ENCODE measurements at regions not wholly inside any gene's neighbourhood (a gene's known extent, or its start where the extent isn't known, plus 50 kb on each side); places are given as distances from the start of the nearest gene placed in this dataset.

GRCh38 chr10:46227936-46228562, 58.7 kb upstream of the ANTXRL start:
- no peak for DNase-seq (ENCODE audit: low spot score)

DNA sequence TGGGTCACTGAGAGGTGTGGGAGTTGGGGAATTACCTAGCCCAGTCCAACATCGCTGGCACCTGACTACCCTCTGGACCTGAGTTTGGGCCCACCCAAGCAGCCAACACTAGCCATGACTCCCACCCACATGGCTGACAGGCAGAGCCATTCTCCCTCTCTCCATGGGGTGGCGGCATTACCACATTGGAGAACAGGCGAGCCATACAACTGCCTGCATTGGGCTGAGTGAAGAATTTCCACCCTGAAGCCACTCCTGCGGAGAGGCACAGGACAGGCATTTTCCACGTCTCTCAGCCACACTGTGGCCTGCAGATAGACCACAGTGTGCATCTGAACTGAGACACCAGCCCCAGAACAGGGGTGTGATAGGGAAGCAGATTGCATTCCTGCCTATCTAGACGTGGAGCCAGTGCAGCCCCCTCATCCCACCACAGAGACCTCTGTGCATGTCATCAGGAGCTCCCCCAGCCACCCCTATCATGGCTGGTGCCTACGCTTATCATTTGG, 58.2 kb upstream of the ANTXRL start:
- DNase-seq (ENCODE audit: low spot score), result peak; percentile 61

GRCh38 chr10:46229144-46229563, 57.6 kb upstream of the ANTXRL start:
- no peak for DNase-seq (ENCODE audit: low spot score)

- DNase-seq (ENCODE audit: low spot score), result no peak
Observed at GRCh38 chr10:46230615-46231014, 56.2 kb upstream of the ANTXRL start.

- no peak for DNase-seq (ENCODE audit: low spot score)
Observed at GRCh38 chr10:46231087-46231486, 55.7 kb upstream of the ANTXRL start.

GRCh38 chr10:46232084-46232483, 54.7 kb upstream of the ANTXRL start:
- DNase-seq (ENCODE audit: low spot score), result no peak

GRCh38 chr10:46232666-46233065, 54.1 kb upstream of the ANTXRL start:
- DNase-seq (ENCODE audit: low spot score), result no peak

- DNase-seq (ENCODE audit: low spot score), result no peak
Observed at GRCh38 chr10:46233181-46233580, 53.6 kb upstream of the ANTXRL start.

GRCh38 chr10:46234026-46234425, 52.8 kb upstream of the ANTXRL start:
- DNase-seq (ENCODE audit: low spot score), result no peak

DNA sequence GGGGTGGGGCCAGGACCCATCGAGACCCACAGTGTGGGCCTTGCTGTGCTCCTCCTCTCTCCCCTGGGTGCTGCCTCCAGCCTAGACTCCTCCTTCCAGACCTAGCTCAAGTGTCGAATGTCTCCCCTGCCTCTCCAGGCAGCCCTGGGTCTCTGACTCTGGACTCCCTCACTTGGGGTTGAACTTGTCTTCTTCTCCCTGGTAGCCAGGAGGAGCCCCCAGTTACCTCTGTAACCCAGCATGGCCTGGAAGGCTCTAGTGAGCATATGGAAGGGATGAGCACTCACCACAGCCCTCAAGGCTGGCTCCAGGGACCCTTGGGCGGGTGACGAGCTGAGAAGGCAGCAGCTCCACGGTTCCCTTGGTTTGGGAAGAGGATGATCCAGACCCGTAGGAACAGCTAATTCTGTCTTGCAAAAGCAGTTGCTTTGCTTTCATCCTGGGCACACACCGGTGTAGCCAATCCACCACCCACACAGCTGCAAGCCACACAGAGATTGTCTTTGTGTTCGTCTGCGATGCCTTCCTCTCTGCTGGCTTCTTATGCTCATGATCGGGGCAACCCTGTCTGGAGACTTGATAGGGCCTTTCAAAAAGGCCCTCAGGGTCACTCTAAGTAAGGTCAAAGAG, 52.3 kb upstream of the ANTXRL start:
- DNase-seq (ENCODE audit: low spot score), result no peak

- DNase-seq (ENCODE audit: low spot score), result no peak
Observed at GRCh38 chr10:46235705-46236545, 50.9 kb upstream of the ANTXRL start.

DNA sequence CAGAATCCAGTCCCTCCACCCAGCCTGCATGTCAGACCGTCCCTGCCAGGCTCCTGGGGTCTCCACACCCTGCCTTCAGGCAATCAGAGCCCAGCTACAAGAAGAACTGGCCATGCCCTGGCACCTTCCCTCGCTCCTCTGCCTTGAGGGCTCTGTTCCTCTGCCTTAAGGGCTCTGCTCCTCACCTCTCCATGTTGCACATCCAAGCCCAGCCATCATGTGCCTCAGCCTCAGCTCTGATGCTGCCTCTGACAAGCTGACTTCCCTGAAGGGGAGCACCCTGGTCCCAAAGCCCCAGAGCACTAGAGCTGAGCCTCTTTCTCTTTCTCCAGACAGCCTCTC, 50.3 kb upstream of the ANTXRL start:
- DNase-seq (ENCODE audit: low spot score), result no peak

DNA sequence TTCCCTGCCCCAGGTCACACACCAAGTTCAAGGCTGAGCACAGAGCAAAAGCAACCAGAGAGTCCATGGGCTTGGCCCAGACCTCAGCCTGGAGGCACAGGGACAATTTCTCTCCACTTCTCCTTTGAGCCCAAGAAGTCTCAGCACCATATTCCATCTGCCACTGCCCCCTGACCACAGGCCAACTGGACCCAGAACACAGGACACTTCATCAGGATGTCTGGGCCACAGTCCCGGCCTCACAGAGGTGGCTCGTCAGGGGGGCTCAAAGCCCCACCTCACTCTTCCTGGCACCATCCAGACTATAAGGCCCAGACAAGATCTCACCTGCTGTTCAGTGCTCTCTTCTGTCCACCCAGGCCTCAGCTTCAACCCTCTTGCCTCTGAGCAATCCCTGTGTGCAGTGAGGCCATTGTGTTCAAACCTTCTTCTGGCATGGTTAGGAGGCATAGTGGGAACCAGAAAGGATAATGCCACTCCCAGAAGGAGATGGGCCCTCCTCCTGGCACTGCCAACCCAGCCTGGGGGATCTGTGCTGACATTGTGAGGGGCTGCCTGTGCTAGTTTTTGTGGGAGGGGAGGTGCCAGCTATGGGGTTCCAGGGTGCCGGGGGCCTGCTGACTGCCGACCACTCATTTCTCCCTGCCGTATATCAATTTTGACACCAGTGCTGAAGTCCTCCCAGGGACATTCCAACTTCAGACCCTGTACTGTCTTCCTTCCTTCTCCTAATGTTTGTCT, 49.7 kb upstream of the ANTXRL start:
- no peak for DNase-seq (ENCODE audit: low spot score)

Measured in HT-29 (cell line).